GM18517 (cell line): ENCODE measurements at regions not wholly inside any gene's neighbourhood (a gene's known extent, or its start where the extent isn't known, plus 50 kb on each side); places are given as distances from the start of the nearest gene placed in this dataset.

Experiments used
- ATAC-seq: cut with Tn5 transposase; IDR thresholded peaks from one replicate; pipeline ENCODE4 v1.9.1; 2021; ENCODE audit warnings: mild to moderate bottlenecking, moderate library complexity; ENCODE audit not compliant: unreplicated experiment

- ATAC-seq, result no peak
These were observed 54.1 kb upstream of the ABL1 start for GRCh38 chr9:130780865-130781504.

GRCh38 chr9:130781569-130781968 is 53.5 kb upstream of the ABL1 start:
- no peak for ATAC-seq

- ATAC-seq, result no peak
These were observed 52.0 kb upstream of the ABL1 start for GRCh38 chr9:130782886-130783530.

- ATAC-seq, result no peak
These were observed 50.0 kb upstream of the ABL1 start for GRCh38 chr9:130785053-130785452.
